Muscle of back (tissue), 3 donors: ENCODE measurements at regions not wholly inside any gene's neighbourhood (a gene's known extent, or its start where the extent isn't known, plus 50 kb on each side); places are given as distances from the start of the nearest gene placed in this dataset.

ENCODE experiments used
- DNase-seq, 3 donors: peaks; one replicate each; pipeline versions ENCODE4 v3.0.0 to v3.0.0-alpha.2; 2013

- DNase-seq = no peak
These were observed 58.8 kb upstream of the MOCS1 start for GRCh38 chr6:39992861-39993622.
